ENCODE measurements at regions not wholly inside any gene's neighbourhood (a gene's known extent, or its start where the extent isn't known, plus 50 kb on each side); places are given as distances from the start of the nearest gene placed in this dataset.
"Not testable (repeated sequence)": the region's sequence is repeated elsewhere in the genome, so short reads cannot be mapped to it uniquely, and the experiment has no call there.

- Mint-ChIP-seq H3K4me3 (peak overlapping the region; percentile 44 to 60), H3K27ac (no peak overlapping the region), H3K36me3 (ENCODE audit: insufficient read depth in 2 of 2) (peaks cover 2 to 3% of the 10 kb centered on the region in 2 donors), H3K9me3 (peaks cover 0 to 2% of the 10 kb centered on the region in 2 donors), H3K27me3 (ENCODE audit: low read depth) (peaks cover 23% of the 10 kb centered on the region), H3K4me1 (ENCODE audit: low read depth) (peaks cover 44% of the 10 kb centered on the region)
- peak; percentile 54 to 67 for ATAC-seq (replicated peaks in 1 of 2)
- DNase-seq: peak; percentile 15 to 29
Measured at GRCh38 chr6:15017261-15017660, 228.6 kb upstream of the JARID2 start.

GRCh38 chr6:15017803-15018202, 228.1 kb upstream of the JARID2 start:
- H3K36me3 Mint-ChIP-seq (ENCODE audit: insufficient read depth in 2 of 2): peaks cover 2% of the 10 kb centered on the region in 2 donors
- DNase-seq (no peak), ATAC-seq (replicated peaks in 1 of 2) (no peak)
- no peak overlapping the region for H3K27ac Mint-ChIP-seq
- H3K4me1 Mint-ChIP-seq (ENCODE audit: low read depth): peaks cover 48% of the 10 kb centered on the region
- peaks cover 0 to 2% of the 10 kb centered on the region in 2 donors for H3K9me3 Mint-ChIP-seq
- H3K4me3 Mint-ChIP-seq: peak overlapping the region; percentile 44 to 60
- H3K27me3 Mint-ChIP-seq (ENCODE audit: low read depth): peaks cover 23% of the 10 kb centered on the region

- ATAC-seq (replicated peaks in 1 of 2): no peak
- Mint-ChIP-seq H3K27ac (no peak overlapping the region), H3K36me3 (ENCODE audit: insufficient read depth in 2 of 2) (peaks cover 2% of the 10 kb centered on the region in 2 donors), H3K9me3 (peaks cover 0 to 2% of the 10 kb centered on the region in 2 donors), H3K4me3 (peak overlapping the region; percentile 11 to 51), H3K27me3 (ENCODE audit: low read depth) (peaks cover 15% of the 10 kb centered on the region), H3K4me1 (ENCODE audit: low read depth) (peaks cover 60% of the 10 kb centered on the region)
- no peak for DNase-seq
Measured at GRCh38 chr6:15020119-15020770, 225.6 kb upstream of the JARID2 start.

GRCh38 chr6:15021074-15021473, 224.8 kb upstream of the JARID2 start:
- no peak for DNase-seq
- H3K27me3 Mint-ChIP-seq (ENCODE audit: low read depth): peaks cover 15% of the 10 kb centered on the region
- no peak for ATAC-seq (replicated peaks in 1 of 2)
- H3K9me3 Mint-ChIP-seq: peaks cover 2% of the 10 kb centered on the region in 2 donors
- peaks cover 2% of the 10 kb centered on the region in 2 donors for H3K36me3 Mint-ChIP-seq (ENCODE audit: insufficient read depth in 2 of 2)
- H3K4me3 Mint-ChIP-seq: peak overlapping the region; percentile 73 to 77
- peak overlapping the region; percentile 74 for H3K27ac Mint-ChIP-seq
- H3K4me1 Mint-ChIP-seq (ENCODE audit: low read depth): peaks cover 67% of the 10 kb centered on the region

GRCh38 chr6:15023018-15023417, 222.9 kb upstream of the JARID2 start:
- not testable (repeated sequence) for H3K36me3 Mint-ChIP-seq (ENCODE audit: insufficient read depth in 2 of 2); H3K27me3 Mint-ChIP-seq (ENCODE audit: low read depth); H3K9me3 Mint-ChIP-seq
- ATAC-seq (replicated peaks in 1 of 2) (peak; percentile 44 to 49), DNase-seq (peak in 1 of 2 donors; percentile 18)
- Mint-ChIP-seq H3K27ac (peak overlapping the region; percentile 87), H3K4me1 (ENCODE audit: low read depth) (peaks cover 54% of the 10 kb centered on the region), H3K4me3 (peak overlapping the region; percentile 60 to 64)

GRCh38 chr6:15023448-15023847, 222.4 kb upstream of the JARID2 start:
- Mint-ChIP-seq H3K4me1 (ENCODE audit: low read depth) (peaks cover 50% of the 10 kb centered on the region), H3K36me3 (ENCODE audit: insufficient read depth in 2 of 2) (peaks cover 2% of the 10 kb centered on the region in 2 donors), H3K27ac (peak overlapping the region; percentile 87), H3K4me3 (peak overlapping the region; percentile 60 to 64), H3K9me3 (peaks cover 2% of the 10 kb centered on the region in 2 donors), H3K27me3 (ENCODE audit: low read depth) (no peaks in the 10 kb centered on the region)
- DNase-seq: peak; percentile 80 to 85
- ATAC-seq (replicated peaks in 1 of 2): peak; percentile 98 to 99

GRCh38 chr6:15025446-15025845, 220.4 kb upstream of the JARID2 start:
- ATAC-seq (replicated peaks in 1 of 2): no peak
- Mint-ChIP-seq H3K36me3 (ENCODE audit: insufficient read depth in 2 of 2) (peaks cover 2 to 7% of the 10 kb centered on the region in 2 donors), H3K27ac (peak overlapping the region; percentile 8), H3K4me1 (ENCODE audit: low read depth) (peaks cover 43% of the 10 kb centered on the region), H3K4me3 (no peak overlapping the region), H3K9me3 (peaks cover 2% of the 10 kb centered on the region in 2 donors), H3K27me3 (ENCODE audit: low read depth) (no peaks in the 10 kb centered on the region)
- DNase-seq: no peak

GRCh38 chr6:15026832-15027231, 219.0 kb upstream of the JARID2 start:
- no peak for ATAC-seq (replicated peaks in 1 of 2)
- Mint-ChIP-seq H3K27me3 (ENCODE audit: low read depth) (no peaks in the 10 kb centered on the region), H3K27ac (no peak overlapping the region), H3K9me3 (peaks cover 3 to 7% of the 10 kb centered on the region in 2 donors), H3K4me1 (ENCODE audit: low read depth) (peaks cover 42% of the 10 kb centered on the region), H3K4me3 (no peak overlapping the region), H3K36me3 (ENCODE audit: insufficient read depth in 2 of 2) (peaks cover 2 to 9% of the 10 kb centered on the region in 2 donors)
- DNase-seq: no peak

GRCh38 chr6:15027472-15027871, 218.4 kb upstream of the JARID2 start:
- no peak overlapping the region for H3K27ac Mint-ChIP-seq
- peaks cover 42% of the 10 kb centered on the region for H3K4me1 Mint-ChIP-seq (ENCODE audit: low read depth)
- DNase-seq: no peak
- no peak overlapping the region for H3K4me3 Mint-ChIP-seq
- peaks cover 3 to 7% of the 10 kb centered on the region in 2 donors for H3K9me3 Mint-ChIP-seq
- ATAC-seq (replicated peaks in 1 of 2): no peak
- peaks cover 2 to 9% of the 10 kb centered on the region in 2 donors for H3K36me3 Mint-ChIP-seq (ENCODE audit: insufficient read depth in 2 of 2)
- H3K27me3 Mint-ChIP-seq (ENCODE audit: low read depth): no peaks in the 10 kb centered on the region

- Mint-ChIP-seq H3K9me3 (peaks cover 3 to 7% of the 10 kb centered on the region in 2 donors), H3K36me3 (ENCODE audit: insufficient read depth in 2 of 2) (peaks cover 2 to 9% of the 10 kb centered on the region in 2 donors)
Measured at GRCh38 chr6:15032015-15032414, 213.9 kb upstream of the JARID2 start.

GRCh38 chr6:15033850-15034203, 212.0 kb upstream of the JARID2 start:
- no peak for DNase-seq
- Mint-ChIP-seq H3K27ac (no peak overlapping the region), H3K4me1 (ENCODE audit: low read depth) (peaks cover 40% of the 10 kb centered on the region), H3K9me3 (peaks cover 3 to 7% of the 10 kb centered on the region in 2 donors), H3K4me3 (no peak overlapping the region), H3K27me3 (ENCODE audit: low read depth) (no peaks in the 10 kb centered on the region), H3K36me3 (ENCODE audit: insufficient read depth in 2 of 2) (peaks cover 2 to 9% of the 10 kb centered on the region in 2 donors)
- no peak for ATAC-seq (replicated peaks in 1 of 2)

More at GRCh38 chr6:15032015-15032414, 213.9 kb upstream of the JARID2 start:
- peak; percentile 28 to 47 for ATAC-seq (replicated peaks in 1 of 2)
- DNase-seq: no peak
- Mint-ChIP-seq H3K4me3 (peak overlapping the region in 1 of 2 donors; percentile 69), H3K4me1 (ENCODE audit: low read depth) (peaks cover 40% of the 10 kb centered on the region), H3K27ac (no peak overlapping the region), H3K27me3 (ENCODE audit: low read depth) (no peaks in the 10 kb centered on the region)

- Mint-ChIP-seq H3K9me3 (peaks cover 0 to 1% of the 10 kb centered on the region in 2 donors), H3K4me1 (ENCODE audit: low read depth) (peaks cover 28% of the 10 kb centered on the region), H3K36me3 (ENCODE audit: insufficient read depth in 2 of 2) (no peaks in the 10 kb centered on the region), H3K4me3 (no peak overlapping the region), H3K27me3 (ENCODE audit: low read depth) (no peaks in the 10 kb centered on the region), H3K27ac (no peak overlapping the region)
- DNase-seq (no peak), ATAC-seq (replicated peaks in 1 of 2) (no peak)
Measured at GRCh38 chr6:15036690-15037245, 209.1 kb upstream of the JARID2 start.

- ATAC-seq (replicated peaks in 1 of 2) (no peak), DNase-seq (no peak)
- Mint-ChIP-seq H3K27me3 (ENCODE audit: low read depth) (no peaks in the 10 kb centered on the region), H3K36me3 (ENCODE audit: insufficient read depth in 2 of 2) (no peaks in the 10 kb centered on the region), H3K4me3 (no peak overlapping the region), H3K27ac (no peak overlapping the region), H3K9me3 (peaks cover 0 to 1% of the 10 kb centered on the region in 2 donors), H3K4me1 (ENCODE audit: low read depth) (peaks cover 23% of the 10 kb centered on the region)
Measured at GRCh38 chr6:15037253-15037652, 208.6 kb upstream of the JARID2 start.

Measured in activated T-cell treated with anti-CD3 and anti-CD28 coated beads, Interleukin-2, amount 50 U/mL, for 72 hours (primary cell).